ENCODE measurements at regions not wholly inside any gene's neighbourhood (a gene's known extent, or its start where the extent isn't known, plus 50 kb on each side); places are given as distances from the start of the nearest gene placed in this dataset.

- DNase-seq, result no peak
Observed at GRCh38 chr13:88919970-88920628, 1248.9 kb downstream of the SLITRK5 start.

- DNase-seq, result no peak
Observed at GRCh38 chr13:88925954-88926353, 1254.8 kb downstream of the SLITRK5 start.

- DNase-seq, result no peak
Observed at GRCh38 chr13:88926890-88927502, 1255.8 kb downstream of the SLITRK5 start.

- no peak for DNase-seq
Observed at GRCh38 chr13:88932950-88933349, 1261.8 kb downstream of the SLITRK5 start.

GRCh38 chr13:88937384-88937783 lies 1266.2 kb downstream of the SLITRK5 start:
- no peak for DNase-seq

GRCh38 chr13:88945793-88946192 lies 1274.6 kb downstream of the SLITRK5 start:
- DNase-seq, result no peak

GRCh38 chr13:88948501-88948900 lies 1277.3 kb downstream of the SLITRK5 start:
- no peak for DNase-seq

GRCh38 chr13:88958821-88959220 lies 1287.7 kb downstream of the SLITRK5 start:
- DNase-seq, result no peak

- no peak for DNase-seq
Observed at GRCh38 chr13:88976466-88976865, 1305.3 kb downstream of the SLITRK5 start.

- DNase-seq, result no peak
Observed at GRCh38 chr13:88978607-88979006, 1307.4 kb downstream of the SLITRK5 start.

GRCh38 chr13:88979465-88980175 lies 1308.4 kb downstream of the SLITRK5 start:
- DNase-seq, result no peak

- no peak for DNase-seq
Observed at GRCh38 chr13:89003656-89004055, 1332.5 kb downstream of the SLITRK5 start.

- no peak for DNase-seq
Observed at GRCh38 chr13:89011615-89012014, 1340.4 kb downstream of the SLITRK5 start.

GRCh38 chr13:89027694-89028306 lies 1356.6 kb downstream of the SLITRK5 start:
- DNase-seq, result no peak

- no peak for DNase-seq
Observed at GRCh38 chr13:89029062-89029461, 1357.9 kb downstream of the SLITRK5 start.

- no peak for DNase-seq
Observed at GRCh38 chr13:89034015-89034414, 1362.8 kb downstream of the SLITRK5 start.

- DNase-seq, result no peak
Observed at GRCh38 chr13:89052699-89053098, 1381.5 kb downstream of the SLITRK5 start.

- no peak for DNase-seq
Observed at GRCh38 chr13:89053418-89053817, 1382.2 kb downstream of the SLITRK5 start.

- DNase-seq, result no peak
Observed at GRCh38 chr13:89057274-89057673, 1386.1 kb downstream of the SLITRK5 start.

- no peak for DNase-seq
Observed at GRCh38 chr13:89057862-89058261, 1386.7 kb downstream of the SLITRK5 start.

- DNase-seq, result peak; percentile 71
Observed at GRCh38 chr13:89061821-89062220, 1390.7 kb downstream of the SLITRK5 start.

GRCh38 chr13:89066868-89067466 lies 1395.8 kb downstream of the SLITRK5 start:
- peak; percentile 62 for DNase-seq

GRCh38 chr13:89072979-89073378 lies 1401.8 kb downstream of the SLITRK5 start:
- no peak for DNase-seq

All from NCI-H1092 (cell line).